Skeletal muscle tissue (tissue), 3 donors: ENCODE measurements at regions not wholly inside any gene's neighbourhood (a gene's known extent, or its start where the extent isn't known, plus 50 kb on each side); places are given as distances from the start of the nearest gene placed in this dataset.

Experiments
- H3K27ac ChIP-seq: one replicate; pipeline ENCODE4 v1.7.0; 2013; ENCODE audit warnings: mild to moderate bottlenecking, low read depth, low read length, inconsistent platforms
- H3K27me3 ChIP-seq, 3 donors: one replicate each; pipeline ENCODE4 v1.7.0; 2013; ENCODE audit warnings: low read length in 3 of 3; ENCODE audit not compliant: control insufficient read depth in 3 of 3, insufficient read depth in 3 of 3
- H3K36me3 ChIP-seq, 3 donors: one replicate each; pipeline ENCODE4 v1.7.0; 2013; ENCODE audit warnings: low read length in 3 of 3; ENCODE audit not compliant: control insufficient read depth in 3 of 3, insufficient read depth in 3 of 3
- H3K4me1 ChIP-seq, 3 donors: one replicate each; pipeline ENCODE4 v1.7.0; 2013; ENCODE audit warnings: low read length in 3 of 3, mild to moderate bottlenecking in 3 of 3; ENCODE audit not compliant: control insufficient read depth in 3 of 3, insufficient read depth in 3 of 3
- H3K4me3 ChIP-seq, 3 donors: one replicate each; pipeline ENCODE4 v1.7.0; 2013; ENCODE audit warnings: low read length in 3 of 3
- H3K9ac ChIP-seq, 3 donors: one replicate each; pipeline ENCODE4 v1.7.0; 2013; ENCODE audit warnings: low read length in 3 of 3, mild to moderate bottlenecking in 3 of 3, moderate library complexity in 2 of 3, low read depth in 1 of 3
- H3K9me3 ChIP-seq, 3 donors: one replicate each; pipeline ENCODE4 v1.7.0; 2013; ENCODE audit warnings: low read length in 3 of 3; ENCODE audit not compliant: control insufficient read depth in 3 of 3
- donor health status: Osteomylitis.

DNA sequence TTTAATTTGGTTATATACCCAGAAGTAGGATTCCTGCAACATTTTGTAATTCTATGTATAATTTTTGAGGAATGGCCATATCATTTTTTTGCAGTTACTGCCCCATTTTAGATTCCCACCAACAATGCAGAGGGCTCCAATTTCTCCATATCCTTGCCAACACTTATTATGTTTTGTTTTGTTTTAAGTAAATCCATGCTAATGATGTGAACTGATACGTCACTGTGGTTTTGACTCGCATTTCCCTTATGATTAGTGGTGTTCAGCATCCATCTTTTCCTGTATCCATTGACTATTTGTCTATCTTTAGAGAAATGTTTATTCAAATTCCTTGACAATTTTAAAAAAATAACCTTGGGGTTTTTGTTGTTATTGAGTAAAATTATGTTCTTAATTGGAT, 826.4 kb downstream of the CDH11 start:
- Histone ChIP-seq H3K36me3 (no peaks in the 10 kb centered on the region), H3K27ac (no peak overlapping the region), H3K9me3 (no peaks in the 10 kb centered on the region), H3K4me3 (no peak overlapping the region), H3K27me3 (no peaks in the 10 kb centered on the region), H3K9ac (no peak overlapping the region), H3K4me1 (no peaks in the 10 kb centered on the region)

DNA sequence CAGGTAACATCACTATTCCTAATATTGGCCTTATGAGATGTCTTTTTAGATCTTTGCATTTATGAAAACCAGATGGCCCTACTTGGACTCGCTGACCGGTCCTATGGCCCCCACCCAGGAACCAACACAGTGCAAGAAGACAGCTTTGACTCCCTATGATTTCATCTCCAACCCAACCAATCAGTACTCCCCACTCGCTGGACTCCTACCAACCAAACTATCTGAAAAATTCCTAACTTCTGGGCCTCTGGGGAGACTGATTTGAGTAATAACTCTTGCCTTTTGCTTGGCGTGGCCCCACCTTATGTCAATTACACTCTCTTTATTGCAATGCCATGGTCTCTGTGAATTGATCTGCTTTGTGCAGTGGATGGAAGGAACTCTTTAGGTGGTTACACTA, 828.9 kb downstream of the CDH11 start:
- H3K27ac ChIP-seq = no peak overlapping the region
- no peak overlapping the region for H3K4me3 ChIP-seq
- H3K9ac ChIP-seq = no peak overlapping the region
- no peaks in the 10 kb centered on the region for H3K36me3 ChIP-seq
- H3K9me3 ChIP-seq = no peaks in the 10 kb centered on the region
- no peaks in the 10 kb centered on the region for H3K4me1 ChIP-seq
- H3K27me3 ChIP-seq = no peaks in the 10 kb centered on the region

DNA sequence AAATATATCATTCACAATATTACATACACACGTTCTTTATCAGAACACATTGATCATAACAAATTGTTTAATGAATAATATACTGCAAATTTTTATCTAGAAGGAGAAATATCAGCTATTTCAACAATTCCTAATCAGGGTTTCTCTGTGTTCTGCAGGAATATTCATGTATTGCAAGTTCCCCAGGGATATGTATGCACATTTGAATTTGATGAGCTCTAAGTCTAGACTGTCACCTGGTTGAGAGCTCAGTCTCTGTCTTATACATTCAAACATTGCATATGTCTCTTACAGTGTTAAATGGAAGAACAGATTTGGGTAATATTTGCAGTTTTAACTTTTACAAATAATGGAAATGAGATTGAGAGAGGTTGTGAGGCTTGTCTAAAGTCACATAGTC, 829.7 kb downstream of the CDH11 start:
- H3K36me3 ChIP-seq = no peaks in the 10 kb centered on the region
- no peak overlapping the region for H3K27ac ChIP-seq
- H3K9ac ChIP-seq = no peak overlapping the region
- no peaks in the 10 kb centered on the region for H3K27me3 ChIP-seq
- H3K9me3 ChIP-seq = no peaks in the 10 kb centered on the region
- no peak overlapping the region for H3K4me3 ChIP-seq
- H3K4me1 ChIP-seq = no peaks in the 10 kb centered on the region

DNA sequence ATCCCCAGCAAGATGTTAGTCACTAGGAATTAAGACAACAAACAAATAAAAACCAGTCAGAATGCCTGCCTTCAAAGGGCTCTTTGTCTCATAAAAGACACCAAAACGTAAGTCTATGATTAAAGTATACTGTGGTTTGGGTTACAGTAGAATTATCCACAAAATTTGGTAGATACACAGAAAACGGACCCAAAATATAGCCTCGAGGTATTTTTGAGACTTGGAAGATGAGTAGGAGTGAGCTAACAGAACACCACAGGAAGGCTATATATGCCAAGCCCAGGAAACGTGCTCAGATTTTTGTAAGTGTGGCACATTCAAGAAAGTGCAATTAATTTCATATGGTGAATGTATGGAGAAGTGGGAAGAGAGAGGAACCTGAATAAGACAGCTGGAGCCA, 831.4 kb downstream of the CDH11 start:
- Histone ChIP-seq H3K9me3 (no peaks in the 10 kb centered on the region), H3K27me3 (no peaks in the 10 kb centered on the region)

DNA sequence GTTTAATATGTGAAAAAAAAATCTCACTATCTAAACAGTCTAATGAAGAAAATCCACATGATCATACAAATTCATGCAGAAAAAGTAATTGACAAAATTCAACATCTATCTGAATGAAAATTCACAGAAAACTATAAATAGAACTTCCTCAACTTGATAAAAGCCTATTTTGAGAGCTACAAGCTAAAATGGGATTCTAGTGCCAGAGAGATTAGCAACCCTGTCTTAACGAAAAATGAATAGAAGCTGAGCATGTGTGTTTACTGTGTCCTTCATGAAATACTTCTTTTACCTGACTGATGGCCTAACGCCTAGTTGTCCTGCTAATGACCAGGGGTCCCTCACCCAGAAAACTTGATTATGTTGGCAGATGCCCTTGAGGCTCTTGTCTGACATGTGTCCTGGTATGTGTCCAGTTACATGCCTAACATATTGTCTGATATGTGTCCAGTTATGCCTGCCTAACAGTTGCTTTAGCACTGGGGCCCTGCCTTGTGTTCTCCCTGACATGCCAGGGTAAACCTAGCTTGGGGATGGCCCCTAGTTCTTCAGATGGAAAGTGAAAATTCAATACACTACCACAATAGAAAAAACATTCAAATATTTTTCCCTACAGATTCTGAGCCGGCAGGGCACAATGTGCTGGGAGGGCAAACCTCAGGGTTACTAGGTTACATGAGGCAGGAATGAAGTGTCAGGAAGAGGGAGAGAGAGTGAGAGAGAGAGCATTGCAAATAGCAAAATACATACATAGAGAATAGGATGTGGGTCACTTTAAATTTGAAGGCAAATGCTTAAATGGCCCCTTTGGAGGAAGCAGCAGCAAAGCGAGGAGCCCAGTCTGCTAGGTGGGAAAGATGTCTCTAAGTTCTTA, 834.0 kb downstream of the CDH11 start:
- no peak overlapping the region for H3K4me3 ChIP-seq
- no peaks in the 10 kb centered on the region for H3K36me3 ChIP-seq
- H3K9ac ChIP-seq = no peak overlapping the region
- no peaks in the 10 kb centered on the region for H3K4me1 ChIP-seq
- no peaks in the 10 kb centered on the region for H3K27me3 ChIP-seq
- H3K9me3 ChIP-seq = no peaks in the 10 kb centered on the region
- no peak overlapping the region for H3K27ac ChIP-seq

More for the DNA sequence above, 831.4 kb downstream of the CDH11 start:
- no peak overlapping the region for H3K4me3 ChIP-seq
- no peak overlapping the region for H3K27ac ChIP-seq
- H3K36me3 ChIP-seq = no peaks in the 10 kb centered on the region
- H3K4me1 ChIP-seq = no peaks in the 10 kb centered on the region
- H3K9ac ChIP-seq = no peak overlapping the region

DNA sequence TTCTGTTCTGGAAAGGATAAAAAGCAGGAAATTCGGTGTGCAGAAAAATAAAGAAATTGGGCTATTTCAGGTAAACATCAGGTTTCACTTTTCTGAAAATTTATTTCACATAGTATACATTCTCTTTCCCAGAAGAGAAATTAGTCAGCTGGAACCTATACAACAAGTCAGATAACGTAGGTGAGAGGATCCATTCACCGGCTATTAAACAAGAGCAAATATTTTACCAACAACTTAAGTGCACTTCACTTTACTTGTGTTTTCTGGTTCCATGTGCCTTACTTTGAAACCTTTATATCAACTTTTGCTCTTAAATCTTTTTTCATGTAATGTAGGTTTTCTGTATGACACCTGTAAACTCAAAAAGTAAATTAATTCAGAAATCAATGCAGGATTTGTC, 839.7 kb downstream of the CDH11 start:
- H3K4me1 ChIP-seq = no peaks in the 10 kb centered on the region
- no peaks in the 10 kb centered on the region for H3K27me3 ChIP-seq
- H3K9ac ChIP-seq = no peak overlapping the region
- no peaks in the 10 kb centered on the region for H3K36me3 ChIP-seq
- H3K4me3 ChIP-seq = no peak overlapping the region
- no peak overlapping the region for H3K27ac ChIP-seq
- H3K9me3 ChIP-seq = no peaks in the 10 kb centered on the region

DNA sequence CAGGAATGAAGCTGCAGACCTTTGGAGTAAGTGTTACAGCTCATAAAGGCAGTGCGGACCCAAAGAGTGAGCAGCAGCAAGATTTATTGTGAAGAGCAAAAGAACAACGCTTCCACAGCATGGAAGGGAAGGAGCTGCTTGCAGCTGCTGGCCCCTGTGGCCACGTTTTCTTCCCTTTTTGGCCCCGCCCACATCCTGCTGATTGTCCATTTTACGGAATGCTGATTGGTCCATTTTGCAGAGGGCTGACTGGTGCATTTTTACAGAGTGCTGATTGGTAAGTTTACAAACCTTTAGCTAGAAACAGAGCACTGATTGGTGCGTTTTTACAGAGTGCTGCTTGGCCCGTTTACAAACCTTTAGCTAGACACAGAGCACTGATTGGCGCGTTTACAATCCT, 841.5 kb downstream of the CDH11 start:
- Histone ChIP-seq H3K27me3 (no peaks in the 10 kb centered on the region), H3K4me3 (no peak overlapping the region), H3K9ac (no peak overlapping the region), H3K27ac (no peak overlapping the region), H3K9me3 (no peaks in the 10 kb centered on the region), H3K36me3 (no peaks in the 10 kb centered on the region), H3K4me1 (no peaks in the 10 kb centered on the region)

DNA sequence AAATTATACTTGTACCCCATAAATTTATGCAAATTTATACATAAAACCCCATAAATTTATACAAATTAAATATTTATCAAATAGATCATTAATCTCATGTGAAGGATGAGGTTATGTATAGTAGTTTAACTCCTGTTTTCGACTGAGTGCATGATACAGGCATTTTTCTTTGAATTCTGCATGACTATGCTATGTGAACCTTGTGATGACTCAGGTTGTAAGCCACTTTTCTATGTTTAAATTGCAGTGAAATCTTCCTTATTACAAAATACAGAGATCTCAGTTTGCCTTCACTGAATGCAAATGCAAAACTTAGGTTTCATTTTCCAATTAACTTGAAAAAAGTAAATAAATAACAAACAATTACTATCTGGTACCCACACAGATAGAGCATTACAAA, 843.7 kb downstream of the CDH11 start:
- Histone ChIP-seq H3K4me3 (no peak overlapping the region), H3K4me1 (no peaks in the 10 kb centered on the region), H3K27ac (no peak overlapping the region), H3K27me3 (no peaks in the 10 kb centered on the region), H3K9me3 (no peaks in the 10 kb centered on the region), H3K36me3 (no peaks in the 10 kb centered on the region), H3K9ac (no peak overlapping the region)

DNA sequence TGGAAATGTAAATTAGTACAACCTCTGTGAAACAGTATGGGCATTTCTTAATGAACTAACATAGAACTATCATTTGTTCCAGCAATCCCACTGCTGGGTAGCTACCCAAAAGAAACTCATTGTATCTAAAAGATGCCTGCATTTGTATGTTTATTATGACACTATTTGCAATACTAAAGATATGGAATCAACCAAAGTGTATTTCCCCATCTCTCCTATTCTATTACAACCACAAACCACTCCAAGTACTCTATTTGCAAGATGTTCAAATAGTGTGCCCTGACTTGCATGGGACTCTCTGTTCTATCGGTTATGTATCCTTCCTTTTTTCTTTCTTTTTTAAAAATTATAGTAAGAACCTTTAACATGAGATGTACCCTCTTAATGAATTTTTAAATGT, 845.2 kb downstream of the CDH11 start:
- H3K27ac ChIP-seq = no peak overlapping the region
- H3K9me3 ChIP-seq = no peaks in the 10 kb centered on the region
- no peaks in the 10 kb centered on the region for H3K4me1 ChIP-seq
- H3K36me3 ChIP-seq = no peaks in the 10 kb centered on the region
- H3K4me3 ChIP-seq = no peak overlapping the region
- no peak overlapping the region for H3K9ac ChIP-seq
- no peaks in the 10 kb centered on the region for H3K27me3 ChIP-seq

DNA sequence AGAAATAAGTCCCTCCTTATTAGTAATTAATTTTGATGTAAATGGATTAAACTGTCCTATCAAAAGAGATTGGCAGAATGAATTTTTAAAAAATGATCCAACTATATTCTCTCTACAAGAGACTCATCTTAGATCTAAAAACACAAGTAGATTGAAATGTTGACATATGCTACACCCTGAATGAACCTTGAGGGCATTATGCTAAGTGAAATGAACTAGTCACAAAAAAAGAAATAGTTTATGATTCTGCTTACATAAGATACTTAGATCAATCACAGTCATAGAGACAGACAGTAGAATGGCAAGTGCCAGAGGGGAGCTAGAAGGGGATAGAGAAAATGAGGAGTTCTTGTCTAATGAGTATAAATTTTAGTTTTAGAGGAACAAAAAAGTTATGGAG, 849.8 kb downstream of the CDH11 start:
- H3K4me3 ChIP-seq = no peak overlapping the region
- H3K36me3 ChIP-seq = no peaks in the 10 kb centered on the region
- no peaks in the 10 kb centered on the region for H3K4me1 ChIP-seq
- no peaks in the 10 kb centered on the region for H3K27me3 ChIP-seq
- no peak overlapping the region for H3K9ac ChIP-seq
- H3K9me3 ChIP-seq = peaks cover 0 to 2% (median 0%) of the 10 kb centered on the region in 3 donors
- no peak overlapping the region for H3K27ac ChIP-seq
